PC-3 (cell line): ENCODE measurements at regions not wholly inside any gene's neighbourhood (a gene's known extent, or its start where the extent isn't known, plus 50 kb on each side); places are given as distances from the start of the nearest gene placed in this dataset.

Experiments
- ATAC-seq: fragments of 200-7000 bp; cut with Tn5 transposase; 2 replicates; pipeline ENCODE4 v1.9.1; 2020; ENCODE audit warnings: mild to moderate bottlenecking, moderate library complexity
- BruUV-seq: library from RNA; stranded (reverse); fragments of 400-500 nt; replicated peaks from 2 replicates; lab custom pipeline; 2021; lab: Mats Ljungman, UMichigan
- CTCF ChIA-PET: fragments of 300-600 bp; sonication (Branson Sonifier 250); formaldehyde crosslinking; loops from one replicate; lab custom pipeline; 2022; ENCODE audit warnings: antibody characterized with exemption; lab: Charles Lee
- POLR2A ChIA-PET: fragments of 300-600 bp; sonication (Branson Sonifier 250); formaldehyde crosslinking; loops from one replicate; lab custom pipeline; 2022; ENCODE audit warnings: antibody characterized with exemption; ENCODE audit not compliant: unreplicated experiment; lab: Charles Lee
- DNase-seq: peaks from one replicate; pipeline ENCODE4 v3.0.0-alpha.2; 2015
- H2AFZ ChIP-seq: fragments of 300-600 bp; sonication (generic); 2 replicates; pipeline ENCODE4 v1.6.0; 2016; ENCODE audit warnings: antibody characterized with exemption, low read length
- H3F3A ChIP-seq: fragments of 300-600 bp; sonication (generic); one replicate; pipeline ENCODE4 v1.6.0; 2017; ENCODE audit warnings: antibody characterized with exemption, low read length, control low read depth, mild to moderate bottlenecking; ENCODE audit not compliant: unreplicated experiment
- H3K27ac ChIP-seq: fragments of 300-600 bp; sonication (generic); 2 replicates; pipeline ENCODE4 v1.5.1; 2016; ENCODE audit warnings: mild to moderate bottlenecking, low read length
- H3K27me3 ChIP-seq: fragments of 300-600 bp; sonication (generic); 2 replicates; pipeline ENCODE4 v1.6.1; 2016; ENCODE audit warnings: low read length, mixed read lengths
- H3K36me3 ChIP-seq: fragments of 300-600 bp; sonication (generic); 2 replicates; pipeline ENCODE4 v1.6.1; 2016; ENCODE audit warnings: low read depth, mixed run types, low read length, mixed read lengths
- H3K4me1 ChIP-seq: fragments of 300-600 bp; sonication (generic); 2 replicates; pipeline ENCODE4 v1.5.1; 2016; ENCODE audit warnings: low read length; ENCODE audit not compliant: insufficient read depth
- H3K4me2 ChIP-seq: fragments of 300-600 bp; sonication (generic); 2 replicates; pipeline ENCODE4 v1.6.0; 2016; ENCODE audit warnings: low read length
- H3K4me3 ChIP-seq: fragments of 300-600 bp; sonication (generic); 2 replicates; pipeline ENCODE4 v1.5.1; 2016; ENCODE audit warnings: mild to moderate bottlenecking, low read length, mixed read lengths
- H3K79me2 ChIP-seq: fragments of 300-600 bp; sonication (generic); 2 replicates; pipeline ENCODE4 v1.6.1; 2017; ENCODE audit warnings: low read length, mixed read lengths
- H3K9ac ChIP-seq: fragments of 300-600 bp; sonication (generic); 2 replicates; pipeline ENCODE4 v1.6.0; 2016; ENCODE audit warnings: mild to moderate bottlenecking, low read length
- H3K9me2 ChIP-seq: fragments of 300-600 bp; sonication (generic); replicated peaks from 2 replicates; pipeline ENCODE4 v1.6.1; 2016; ENCODE audit warnings: mixed run types, low read length, mixed read lengths
- H3K9me3 ChIP-seq: fragments of 300-600 bp; sonication (generic); 2 replicates; pipeline ENCODE4 v1.6.1; 2016; ENCODE audit warnings: low read length, mixed read lengths
- H4K20me1 ChIP-seq: fragments of 300-600 bp; sonication (generic); 2 replicates; pipeline ENCODE4 v1.6.1; 2016; ENCODE audit warnings: low read length, mixed read lengths
- CTCF ChIP-seq: fragments of 300-600 bp; sonication (generic); conservative IDR thresholded peaks from 2 replicates; pipeline ENCODE4 v1.5.1; 2017; ENCODE audit warnings: antibody characterized with exemption, low read depth, mild to moderate bottlenecking, low read length
- EZH2 ChIP-seq: fragments of 300-600 bp; sonication (generic); IDR thresholded peaks from one replicate; pipeline ENCODE4 v1.6.1; 2017; ENCODE audit warnings: antibody characterized with exemption, mild to moderate bottlenecking, low read length; ENCODE audit not compliant: unreplicated experiment
- EZH2phosphoT487 ChIP-seq: fragments of 300-600 bp; sonication (generic); IDR thresholded peaks from 2 replicates; pipeline ENCODE4 v1.6.1; 2018; ENCODE audit warnings: mild to moderate bottlenecking, antibody characterized with exemption, low read length, borderline replicate concordance
- intact Hi-C: fragments of 100-400 bp; cut with micrococcal nuclease; formaldehyde crosslinking; loops from 2 replicates; pipeline ENCODE4 v1.9.0; 2023

- H3K4me3 ChIP-seq: no peak overlapping the region
- ChIA-PET POLR2A (interaction anchor here (0.6 kb wide), 1 partner anchor 528 kb away, joined by 3 read pairs; no protein-coding TSS in a partner anchor), CTCF (no interaction called here)
- H4K20me1 ChIP-seq: no peaks in the 10 kb centered on the region
- H3K9ac ChIP-seq: no peak overlapping the region
- BruUV-seq: no TSS peak
- no peaks in the 10 kb centered on the region for H3F3A ChIP-seq
- no peaks in the 10 kb centered on the region for H3K27me3 ChIP-seq
- H3K9me2 ChIP-seq: no peaks in the 10 kb centered on the region
- H3K4me2 ChIP-seq: no peak overlapping the region
- intact Hi-C loops: no loop called here
- H3K36me3 ChIP-seq: no peaks in the 10 kb centered on the region
- H3K79me2 ChIP-seq: no peaks in the 10 kb centered on the region
- no peaks in the 10 kb centered on the region for H3K4me1 ChIP-seq
- ATAC-seq (no peak), DNase-seq (no peak)
- H3K27ac ChIP-seq: no peak overlapping the region
- H3K9me3 ChIP-seq: no peaks in the 10 kb centered on the region
- no peak for TF ChIP-seq EZH2
- TF ChIP-seq CTCF: no peak
- no peak for TF ChIP-seq EZH2phosphoT487
- H2AFZ ChIP-seq: no peak overlapping the region
Measured at GRCh38 chr9:26043431-26043830, 365.2 kb upstream of the TUSC1 start.

- ATAC-seq (no peak), DNase-seq (no peak)
- no peak overlapping the region for H3K4me2 ChIP-seq
- BruUV-seq: no TSS peak
- no peaks in the 10 kb centered on the region for H3K9me3 ChIP-seq
- H3K4me3 ChIP-seq: no peak overlapping the region
- H3K27ac ChIP-seq: no peak overlapping the region
- H4K20me1 ChIP-seq: no peaks in the 10 kb centered on the region
- intact Hi-C loops: no loop called here
- TF ChIP-seq EZH2: no peak
- no peak for TF ChIP-seq EZH2phosphoT487
- H3F3A ChIP-seq: no peaks in the 10 kb centered on the region
- no peak overlapping the region for H3K9ac ChIP-seq
- H3K4me1 ChIP-seq: no peaks in the 10 kb centered on the region
- no peaks in the 10 kb centered on the region for H3K36me3 ChIP-seq
- no peaks in the 10 kb centered on the region for H3K27me3 ChIP-seq
- H3K79me2 ChIP-seq: no peaks in the 10 kb centered on the region
- ChIA-PET CTCF (no interaction called here), POLR2A (no interaction called here)
- no peaks in the 10 kb centered on the region for H3K9me2 ChIP-seq
- H2AFZ ChIP-seq: no peak overlapping the region
Measured at GRCh38 chr9:26034786-26035185, 356.5 kb upstream of the TUSC1 start.

- no TSS peak for BruUV-seq
- CTCF ChIA-PET: no interaction called here
- no peak for ATAC-seq
- Histone ChIP-seq H3K27me3 (no peaks in the 10 kb centered on the region), H2AFZ (no peak overlapping the region), H3K27ac (no peak overlapping the region), H3K4me1 (no peaks in the 10 kb centered on the region), H3K79me2 (no peaks in the 10 kb centered on the region), H4K20me1 (no peaks in the 10 kb centered on the region), H3K9me2 (no peaks in the 10 kb centered on the region), H3K4me3 (no peak overlapping the region), H3K4me2 (no peak overlapping the region), H3K9ac (no peak overlapping the region), H3F3A (no peaks in the 10 kb centered on the region), H3K36me3 (no peaks in the 10 kb centered on the region), H3K9me3 (no peaks in the 10 kb centered on the region)
- POLR2A ChIA-PET: no interaction called here
- TF ChIP-seq CTCF (no peak), EZH2 (no peak), EZH2phosphoT487 (no peak)
- no peak for DNase-seq
- intact Hi-C loops: no loop called here
Measured at GRCh38 chr9:26033336-26033735, 355.1 kb upstream of the TUSC1 start.
